ENCODE measurements at regions not wholly inside any gene's neighbourhood (a gene's known extent, or its start where the extent isn't known, plus 50 kb on each side); places are given as distances from the start of the nearest gene placed in this dataset.

DNA sequence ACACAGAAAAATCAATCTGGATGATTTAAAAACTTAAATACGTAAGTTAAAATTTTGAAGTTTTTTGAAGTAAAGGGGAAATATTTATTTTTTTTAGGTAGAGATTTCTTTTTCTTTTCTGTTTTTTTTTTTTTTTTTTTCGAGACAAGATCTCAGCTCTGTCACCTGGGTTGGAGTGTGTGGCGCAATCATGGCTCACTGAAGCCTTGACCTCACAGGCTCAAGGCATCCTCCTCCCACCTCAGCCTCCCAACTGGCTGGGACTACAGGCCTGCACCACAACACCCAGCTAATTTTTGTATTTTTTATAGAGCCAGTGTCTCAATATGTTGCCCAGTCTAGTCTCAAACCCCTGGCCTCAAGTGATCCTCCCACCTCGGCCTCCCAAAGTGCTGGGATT, 120.4 kb upstream of the CLDN10 start:
- TF ChIP-seq, protein P1, sequence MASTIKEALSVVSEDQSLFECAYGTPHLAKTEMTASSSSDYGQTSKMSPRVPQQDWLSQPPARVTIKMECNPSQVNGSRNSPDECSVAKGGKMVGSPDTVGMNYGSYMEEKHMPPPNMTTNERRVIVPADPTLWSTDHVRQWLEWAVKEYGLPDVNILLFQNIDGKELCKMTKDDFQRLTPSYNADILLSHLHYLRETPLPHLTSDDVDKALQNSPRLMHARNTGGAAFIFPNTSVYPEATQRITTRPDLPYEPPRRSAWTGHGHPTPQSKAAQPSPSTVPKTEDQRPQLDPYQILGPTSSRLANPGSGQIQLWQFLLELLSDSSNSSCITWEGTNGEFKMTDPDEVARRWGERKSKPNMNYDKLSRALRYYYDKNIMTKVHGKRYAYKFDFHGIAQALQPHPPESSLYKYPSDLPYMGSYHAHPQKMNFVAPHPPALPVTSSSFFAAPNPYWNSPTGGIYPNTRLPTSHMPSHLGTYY (CRISPR knock-in tag; IDR thresholded peaks at IDR 0.05): no peak
- no peak for TF ChIP-seq TCF7 (CRISPR knock-in tag; IDR thresholded peaks at IDR 0.05; ENCODE audit: low read depth)
- no peak for TF ChIP-seq GRHL2 (CRISPR knock-in tag; IDR thresholded peaks at IDR 0.05; ENCODE audit: insufficient replicate concordance, severe bottlenecking)
- TF ChIP-seq ELF4 (CRISPR knock-in tag; IDR thresholded peaks at IDR 0.05; ENCODE audit: low read depth): no peak
- no peak for TF ChIP-seq NR2C2 (CRISPR knock-in tag; IDR thresholded peaks at IDR 0.05)
- no peak for TF ChIP-seq CDX4 (CRISPR knock-in tag; IDR thresholded peaks at IDR 0.05; ENCODE audit: borderline replicate concordance)
- TF ChIP-seq ZNF281 (CRISPR knock-in tag; IDR thresholded peaks at IDR 0.05): no peak
- POLR2A ChIA-PET: interaction anchor here (0.6 kb wide), 1 partner anchor 41 kb away, joined by 4 read pairs; no protein-coding TSS in a partner anchor
- CTCF ChIA-PET: interaction anchor here (1.4 to 1.5 kb wide), 2 partner anchors 43 to 47 kb away, joined by 3 to 4 read pairs; no protein-coding TSS in a partner anchor
- ATAC-seq (no peak), DNase-seq (ENCODE audit: low spot score) (no peak)
- no peaks in the 10 kb centered on the region for H3K27me3 Mint-ChIP-seq (ENCODE audit: low read depth)
- no peaks in the 10 kb centered on the region for H3K36me3 Mint-ChIP-seq
- no peaks in the 10 kb centered on the region for H3K4me1 Mint-ChIP-seq
- no peak overlapping the region for H3K4me3 Mint-ChIP-seq
- H3K27ac Mint-ChIP-seq: no peak overlapping the region
- H3K9me3 Mint-ChIP-seq: peaks cover 6% of the 10 kb centered on the region; the same call in 1 of the 2 replicates

- ChIA-PET CTCF (no interaction called here), POLR2A (no interaction called here)
These were observed 119.0 kb upstream of the CLDN10 start for GRCh38 chr13:95433537-95433936.

More at GRCh38 chr13:95433537-95433936, 119.0 kb upstream of the CLDN10 start:
- TF ChIP-seq, protein P2, sequence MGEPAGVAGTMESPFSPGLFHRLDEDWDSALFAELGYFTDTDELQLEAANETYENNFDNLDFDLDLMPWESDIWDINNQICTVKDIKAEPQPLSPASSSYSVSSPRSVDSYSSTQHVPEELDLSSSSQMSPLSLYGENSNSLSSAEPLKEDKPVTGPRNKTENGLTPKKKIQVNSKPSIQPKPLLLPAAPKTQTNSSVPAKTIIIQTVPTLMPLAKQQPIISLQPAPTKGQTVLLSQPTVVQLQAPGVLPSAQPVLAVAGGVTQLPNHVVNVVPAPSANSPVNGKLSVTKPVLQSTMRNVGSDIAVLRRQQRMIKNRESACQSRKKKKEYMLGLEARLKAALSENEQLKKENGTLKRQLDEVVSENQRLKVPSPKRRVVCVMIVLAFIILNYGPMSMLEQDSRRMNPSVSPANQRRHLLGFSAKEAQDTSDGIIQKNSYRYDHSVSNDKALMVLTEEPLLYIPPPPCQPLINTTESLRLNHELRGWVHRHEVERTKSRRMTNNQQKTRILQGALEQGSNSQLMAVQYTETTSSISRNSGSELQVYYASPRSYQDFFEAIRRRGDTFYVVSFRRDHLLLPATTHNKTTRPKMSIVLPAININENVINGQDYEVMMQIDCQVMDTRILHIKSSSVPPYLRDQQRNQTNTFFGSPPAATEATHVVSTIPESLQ (CRISPR knock-in tag; IDR thresholded peaks at IDR 0.05): no peak
- TF ChIP-seq ZNF416 (CRISPR knock-in tag; IDR thresholded peaks at IDR 0.05) (no peak), ZNF138 (CRISPR knock-in tag; conservative IDR thresholded peaks at IDR 0.05) (no peak), MYBL2 (CRISPR knock-in tag; IDR thresholded peaks at IDR 0.05) (no peak), CDX4 (CRISPR knock-in tag; IDR thresholded peaks at IDR 0.05; ENCODE audit: borderline replicate concordance) (no peak), ZBTB43 (CRISPR knock-in tag; IDR thresholded peaks at IDR 0.05) (no peak), TP53 (CRISPR knock-in tag; IDR thresholded peaks at IDR 0.05) (no peak), JAZF1 (CRISPR knock-in tag; IDR thresholded peaks at IDR 0.05) (no peak), ZNF232 (CRISPR knock-in tag; IDR thresholded peaks at IDR 0.05) (no peak), HMGXB4 (CRISPR knock-in tag; IDR thresholded peaks at IDR 0.05) (no peak), GABPB1 (CRISPR knock-in tag; IDR thresholded peaks at IDR 0.05) (no peak)
- TF ChIP-seq, protein P3, sequence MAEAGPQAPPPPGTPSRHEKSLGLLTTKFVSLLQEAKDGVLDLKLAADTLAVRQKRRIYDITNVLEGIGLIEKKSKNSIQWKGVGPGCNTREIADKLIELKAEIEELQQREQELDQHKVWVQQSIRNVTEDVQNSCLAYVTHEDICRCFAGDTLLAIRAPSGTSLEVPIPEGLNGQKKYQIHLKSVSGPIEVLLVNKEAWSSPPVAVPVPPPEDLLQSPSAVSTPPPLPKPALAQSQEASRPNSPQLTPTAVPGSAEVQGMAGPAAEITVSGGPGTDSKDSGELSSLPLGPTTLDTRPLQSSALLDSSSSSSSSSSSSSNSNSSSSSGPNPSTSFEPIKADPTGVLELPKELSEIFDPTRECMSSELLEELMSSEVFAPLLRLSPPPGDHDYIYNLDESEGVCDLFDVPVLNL (CRISPR knock-in tag; IDR thresholded peaks at IDR 0.05; ENCODE audit: borderline replicate concordance, low read depth): no peak
- TF ChIP-seq, protein P1 (CRISPR knock-in tag; IDR thresholded peaks at IDR 0.05): no peak
- no peaks in the 10 kb centered on the region; the same call in 1 of the 2 replicates for H3K4me1 Mint-ChIP-seq
- H3K36me3 Mint-ChIP-seq: no peaks in the 10 kb centered on the region
- H3K4me3 Mint-ChIP-seq: no peak overlapping the region
- H3K9me3 Mint-ChIP-seq: no peaks in the 10 kb centered on the region
- H3K27me3 Mint-ChIP-seq (ENCODE audit: low read depth): no peaks in the 10 kb centered on the region
- DNase-seq (ENCODE audit: low spot score) (no peak), ATAC-seq (no peak)
- H3K27ac Mint-ChIP-seq: no peak overlapping the region
